ENCODE measurements at regions not wholly inside any gene's neighbourhood (a gene's known extent, or its start where the extent isn't known, plus 50 kb on each side); places are given as distances from the start of the nearest gene placed in this dataset.

DNA sequence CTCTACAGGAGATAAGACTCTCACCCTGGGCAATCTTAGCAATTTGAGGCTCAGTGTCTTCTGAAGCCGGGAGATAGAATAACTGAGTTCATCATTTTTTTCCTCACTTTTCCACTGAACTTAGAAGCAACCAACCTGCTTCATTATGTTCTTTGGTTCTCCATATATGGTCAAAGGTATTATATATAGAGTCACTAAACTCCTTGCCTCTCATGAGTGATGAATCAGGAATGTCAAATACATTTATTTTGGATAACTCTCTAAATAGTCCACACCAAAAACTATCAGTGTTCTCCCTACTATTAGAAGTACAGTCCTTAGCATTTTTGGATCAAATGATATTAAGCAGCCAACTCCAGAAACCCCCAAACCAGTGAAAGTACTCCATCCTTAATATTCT is 421.5 kb upstream of the EPHA5 start:
- no peaks in the 10 kb centered on the region for H3K36me3 ChIP-seq (ENCODE audit: control insufficient read depth, insufficient read depth, low read length)
- no peaks in the 10 kb centered on the region for H3K27me3 ChIP-seq (ENCODE audit: control insufficient read depth, insufficient read depth, low read length)
- no peak overlapping the region for H3K4me3 ChIP-seq (ENCODE audit: low read length)
- DNase-seq = no peak
- H3K27ac ChIP-seq (ENCODE audit: low read length) = no peak overlapping the region
- peaks cover 9% of the 10 kb centered on the region for H3K9me3 ChIP-seq (replicated peaks; ENCODE audit: control insufficient read depth, low read depth, low read length)
- WGBS (ENCODE audit: insufficient coverage) = no CpG with 5 or more reads among the region's 1 CpG
- no peaks in the 10 kb centered on the region for H3K4me1 ChIP-seq (ENCODE audit: control insufficient read depth, insufficient read depth, low read length)

DNA sequence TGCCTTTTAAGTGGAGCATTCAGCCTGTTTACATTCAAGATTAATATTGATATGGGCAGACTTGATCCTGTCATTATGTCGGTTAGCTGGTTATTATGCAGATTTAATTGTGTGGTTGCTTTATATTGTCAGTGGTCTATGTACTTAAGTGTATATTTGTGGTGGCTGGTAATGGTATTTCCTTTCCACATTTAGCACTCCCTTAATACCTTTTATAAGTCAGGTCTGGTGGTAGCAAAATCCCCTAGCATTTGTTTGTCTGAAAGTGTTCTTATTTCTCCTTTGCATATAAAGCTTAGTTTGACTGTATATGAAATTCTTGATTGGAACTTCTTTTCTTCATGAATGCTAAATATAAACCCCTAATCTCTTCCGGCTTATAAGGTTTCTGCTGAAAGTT is 403.7 kb upstream of the EPHA5 start:
- H3K9me3 ChIP-seq (replicated peaks; ENCODE audit: control insufficient read depth, low read depth, low read length) = no peaks in the 10 kb centered on the region
- no CpG with 5 or more reads among the region's 2 CpGs for WGBS (ENCODE audit: insufficient coverage)
- no peaks in the 10 kb centered on the region for H3K4me1 ChIP-seq (ENCODE audit: control insufficient read depth, insufficient read depth, low read length)
- H3K27me3 ChIP-seq (ENCODE audit: control insufficient read depth, insufficient read depth, low read length) = no peaks in the 10 kb centered on the region
- DNase-seq = no peak
- H3K4me3 ChIP-seq (ENCODE audit: low read length) = no peak overlapping the region
- no peaks in the 10 kb centered on the region for H3K36me3 ChIP-seq (ENCODE audit: control insufficient read depth, insufficient read depth, low read length)
- H3K27ac ChIP-seq (ENCODE audit: low read length) = no peak overlapping the region

DNA sequence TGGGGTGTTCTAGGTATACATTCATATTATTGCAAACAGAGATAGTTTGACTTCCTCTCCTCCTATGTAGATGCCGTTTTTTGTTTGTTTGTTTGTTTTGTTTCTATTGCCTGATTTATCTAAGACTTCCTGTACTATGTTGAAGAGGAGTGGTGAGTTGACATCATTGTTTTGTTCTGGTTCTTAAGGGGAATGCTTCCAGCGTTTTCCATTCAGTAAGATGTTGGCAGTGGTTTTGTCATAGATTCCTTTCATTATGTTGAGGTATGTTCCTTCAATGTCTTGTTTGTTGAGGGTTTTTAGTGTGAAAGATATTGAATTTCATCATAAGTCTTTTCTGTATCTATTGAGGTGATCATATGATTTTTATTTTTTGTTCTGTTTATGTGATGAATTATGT is 401.6 kb upstream of the EPHA5 start:
- no peak for DNase-seq
- no peaks in the 10 kb centered on the region for H3K27me3 ChIP-seq (ENCODE audit: control insufficient read depth, insufficient read depth, low read length)
- H3K4me3 ChIP-seq (ENCODE audit: low read length) = no peak overlapping the region
- H3K9me3 ChIP-seq (replicated peaks; ENCODE audit: control insufficient read depth, low read depth, low read length) = no peaks in the 10 kb centered on the region
- H3K27ac ChIP-seq (ENCODE audit: low read length) = no peak overlapping the region
- WGBS (ENCODE audit: insufficient coverage) = 80% methylated on average over 1 of the region's 2 CpGs
- no peaks in the 10 kb centered on the region for H3K4me1 ChIP-seq (ENCODE audit: control insufficient read depth, insufficient read depth, low read length)
- H3K36me3 ChIP-seq (ENCODE audit: control insufficient read depth, insufficient read depth, low read length) = no peaks in the 10 kb centered on the region

DNA sequence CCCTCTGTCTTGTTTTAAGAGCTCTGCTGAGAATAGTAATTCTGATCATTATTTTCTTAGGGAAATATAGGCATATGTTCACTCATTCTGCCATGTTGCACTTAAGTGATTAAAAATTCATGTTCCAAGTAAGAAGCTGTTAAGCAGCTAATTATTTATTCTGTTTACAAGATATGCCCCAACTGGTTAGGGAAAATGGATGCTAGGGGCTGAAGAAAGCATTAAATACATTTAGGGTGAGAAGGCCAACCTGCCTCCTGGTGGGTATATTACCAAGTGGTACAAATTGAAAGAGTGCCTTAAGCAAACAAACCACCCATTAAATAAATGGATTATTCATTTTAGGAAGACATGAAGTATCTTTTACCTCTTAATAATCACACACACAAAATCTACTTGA is 392.6 kb upstream of the EPHA5 start:
- H3K4me3 ChIP-seq (ENCODE audit: low read length) = no peak overlapping the region
- H3K27me3 ChIP-seq (ENCODE audit: control insufficient read depth, insufficient read depth, low read length) = no peaks in the 10 kb centered on the region
- no peaks in the 10 kb centered on the region for H3K9me3 ChIP-seq (replicated peaks; ENCODE audit: control insufficient read depth, low read depth, low read length)
- no peaks in the 10 kb centered on the region for H3K4me1 ChIP-seq (ENCODE audit: control insufficient read depth, insufficient read depth, low read length)
- DNase-seq = no peak
- no peak overlapping the region for H3K27ac ChIP-seq (ENCODE audit: low read length)
- H3K36me3 ChIP-seq (ENCODE audit: control insufficient read depth, insufficient read depth, low read length) = no peaks in the 10 kb centered on the region

DNA sequence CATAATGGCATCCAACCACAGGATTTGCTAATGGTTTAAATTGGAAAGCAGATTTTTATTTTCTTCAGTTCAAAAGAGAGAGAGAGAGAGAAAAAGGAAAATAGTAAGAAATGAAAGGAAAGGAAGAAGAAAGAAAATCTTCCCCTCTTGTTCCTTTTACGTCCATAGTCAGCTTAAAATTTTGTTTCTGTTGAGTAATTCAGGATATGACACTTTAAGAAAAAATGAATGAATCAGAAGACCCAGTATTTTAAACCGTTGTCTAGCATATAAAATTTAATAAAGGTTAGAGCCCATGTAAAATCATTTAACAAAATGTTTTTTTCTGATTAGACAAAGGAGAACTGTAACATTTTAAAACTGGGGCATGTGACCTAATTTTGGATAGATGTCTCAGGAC is 391.8 kb upstream of the EPHA5 start:
- no CpG with 5 or more reads among the region's 2 CpGs for WGBS (ENCODE audit: insufficient coverage)
- DNase-seq = no peak
- no peaks in the 10 kb centered on the region for H3K9me3 ChIP-seq (replicated peaks; ENCODE audit: control insufficient read depth, low read depth, low read length)
- no peaks in the 10 kb centered on the region for H3K27me3 ChIP-seq (ENCODE audit: control insufficient read depth, insufficient read depth, low read length)
- no peaks in the 10 kb centered on the region for H3K36me3 ChIP-seq (ENCODE audit: control insufficient read depth, insufficient read depth, low read length)
- no peaks in the 10 kb centered on the region for H3K4me1 ChIP-seq (ENCODE audit: control insufficient read depth, insufficient read depth, low read length)
- no peak overlapping the region for H3K27ac ChIP-seq (ENCODE audit: low read length)
- no peak overlapping the region for H3K4me3 ChIP-seq (ENCODE audit: low read length)

DNA sequence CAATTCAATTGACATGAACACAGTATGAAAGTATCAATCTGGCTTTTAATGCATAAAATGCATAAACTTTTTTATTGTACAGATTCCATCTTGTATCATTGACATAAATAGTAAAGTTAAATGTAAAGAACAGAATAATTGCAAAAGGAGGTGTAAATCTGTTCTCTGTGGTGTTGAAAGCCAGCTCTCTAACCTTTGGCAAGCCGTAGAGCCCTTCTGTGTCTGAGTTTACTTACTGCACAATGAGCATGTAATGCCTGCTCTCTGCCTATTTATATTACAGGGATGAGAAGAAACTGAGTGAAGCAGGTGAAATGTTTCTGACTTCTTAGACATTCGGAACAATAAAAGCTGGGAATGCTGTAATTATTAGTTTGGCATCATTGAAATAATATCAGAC is 389.3 kb upstream of the EPHA5 start:
- Histone ChIP-seq H3K9me3 (replicated peaks; ENCODE audit: control insufficient read depth, low read depth, low read length) (no peaks in the 10 kb centered on the region), H3K4me1 (ENCODE audit: control insufficient read depth, insufficient read depth, low read length) (no peaks in the 10 kb centered on the region), H3K4me3 (ENCODE audit: low read length) (no peak overlapping the region), H3K27me3 (ENCODE audit: control insufficient read depth, insufficient read depth, low read length) (no peaks in the 10 kb centered on the region), H3K36me3 (ENCODE audit: control insufficient read depth, insufficient read depth, low read length) (no peaks in the 10 kb centered on the region), H3K27ac (ENCODE audit: low read length) (no peak overlapping the region)
- no CpG with 5 or more reads among the region's 2 CpGs for WGBS (ENCODE audit: insufficient coverage)
- DNase-seq = no peak

DNA sequence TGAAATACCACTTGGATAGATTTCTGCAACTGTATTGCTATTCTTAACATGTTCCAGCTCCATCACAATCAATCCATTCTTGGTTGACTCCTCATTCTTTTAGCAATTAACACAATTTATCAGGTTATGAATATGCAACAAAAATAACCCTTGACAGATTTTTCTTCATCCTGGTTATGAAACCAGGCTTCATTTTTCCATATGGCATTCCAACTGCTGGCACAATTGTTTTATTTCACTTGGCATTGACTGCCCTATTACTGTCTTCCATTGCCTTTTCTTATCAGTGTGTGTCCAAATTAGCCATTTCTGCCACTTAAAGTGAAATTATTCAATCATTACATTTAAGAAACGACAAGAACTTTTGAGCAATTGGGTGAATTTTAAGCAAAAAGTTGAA is 388.8 kb upstream of the EPHA5 start:
- no CpG with 5 or more reads among the region's 1 CpG for WGBS (ENCODE audit: insufficient coverage)
- no peaks in the 10 kb centered on the region for H3K4me1 ChIP-seq (ENCODE audit: control insufficient read depth, insufficient read depth, low read length)
- no peak overlapping the region for H3K27ac ChIP-seq (ENCODE audit: low read length)
- DNase-seq = no peak
- H3K9me3 ChIP-seq (replicated peaks; ENCODE audit: control insufficient read depth, low read depth, low read length) = no peaks in the 10 kb centered on the region
- no peaks in the 10 kb centered on the region for H3K36me3 ChIP-seq (ENCODE audit: control insufficient read depth, insufficient read depth, low read length)
- H3K4me3 ChIP-seq (ENCODE audit: low read length) = no peak overlapping the region
- H3K27me3 ChIP-seq (ENCODE audit: control insufficient read depth, insufficient read depth, low read length) = no peaks in the 10 kb centered on the region

DNA sequence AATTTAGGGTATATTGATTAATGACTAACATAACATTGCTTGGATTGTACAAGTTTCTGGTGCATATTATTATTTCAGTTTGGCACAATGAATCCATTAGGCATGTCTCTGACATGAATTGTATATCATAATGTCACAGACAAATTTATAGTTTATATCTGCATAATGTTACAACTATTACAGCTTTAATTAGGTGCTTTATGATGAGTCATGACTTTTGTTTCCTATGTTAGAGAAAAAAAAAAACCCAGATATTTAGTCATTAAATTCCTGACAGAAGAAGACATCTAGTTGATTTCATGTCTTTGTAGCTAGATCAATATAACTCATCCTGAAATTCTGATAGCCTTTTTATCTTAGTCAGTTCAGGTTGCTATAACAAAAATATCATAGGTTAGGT is 385.7 kb upstream of the EPHA5 start:
- Histone ChIP-seq H3K4me1 (ENCODE audit: control insufficient read depth, insufficient read depth, low read length) (no peaks in the 10 kb centered on the region), H3K4me3 (ENCODE audit: low read length) (no peak overlapping the region), H3K9me3 (replicated peaks; ENCODE audit: control insufficient read depth, low read depth, low read length) (no peaks in the 10 kb centered on the region), H3K27me3 (ENCODE audit: control insufficient read depth, insufficient read depth, low read length) (no peaks in the 10 kb centered on the region), H3K27ac (ENCODE audit: low read length) (no peak overlapping the region), H3K36me3 (ENCODE audit: control insufficient read depth, insufficient read depth, low read length) (no peaks in the 10 kb centered on the region)
- DNase-seq = no peak

DNA sequence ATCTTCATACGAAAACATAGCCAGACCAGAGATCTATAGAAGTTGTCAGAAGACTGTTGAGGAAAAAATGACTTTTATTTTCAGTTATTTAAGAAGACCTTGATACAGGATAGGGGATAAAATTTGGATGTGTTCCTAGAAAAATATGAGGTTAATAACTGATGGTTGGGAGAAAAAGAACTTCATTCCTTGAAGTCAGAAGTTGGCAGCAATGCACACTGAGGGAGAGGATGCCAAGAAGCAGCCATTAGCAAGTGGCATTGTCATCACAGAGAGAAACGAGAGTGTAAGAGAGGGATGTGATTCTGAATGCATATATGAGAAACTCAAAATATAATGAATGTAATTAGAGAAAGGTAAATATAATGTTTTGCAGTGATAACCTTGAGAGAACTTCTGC is 382.1 kb upstream of the EPHA5 start:
- no peaks in the 10 kb centered on the region for H3K4me1 ChIP-seq (ENCODE audit: control insufficient read depth, insufficient read depth, low read length)
- 0% methylated on average over 1 of the region's 2 CpGs for WGBS (ENCODE audit: insufficient coverage)
- no peaks in the 10 kb centered on the region for H3K36me3 ChIP-seq (ENCODE audit: control insufficient read depth, insufficient read depth, low read length)
- no peak overlapping the region for H3K4me3 ChIP-seq (ENCODE audit: low read length)
- no peaks in the 10 kb centered on the region for H3K27me3 ChIP-seq (ENCODE audit: control insufficient read depth, insufficient read depth, low read length)
- H3K9me3 ChIP-seq (replicated peaks; ENCODE audit: control insufficient read depth, low read depth, low read length) = no peaks in the 10 kb centered on the region
- no peak for DNase-seq
- no peak overlapping the region for H3K27ac ChIP-seq (ENCODE audit: low read length)

DNA sequence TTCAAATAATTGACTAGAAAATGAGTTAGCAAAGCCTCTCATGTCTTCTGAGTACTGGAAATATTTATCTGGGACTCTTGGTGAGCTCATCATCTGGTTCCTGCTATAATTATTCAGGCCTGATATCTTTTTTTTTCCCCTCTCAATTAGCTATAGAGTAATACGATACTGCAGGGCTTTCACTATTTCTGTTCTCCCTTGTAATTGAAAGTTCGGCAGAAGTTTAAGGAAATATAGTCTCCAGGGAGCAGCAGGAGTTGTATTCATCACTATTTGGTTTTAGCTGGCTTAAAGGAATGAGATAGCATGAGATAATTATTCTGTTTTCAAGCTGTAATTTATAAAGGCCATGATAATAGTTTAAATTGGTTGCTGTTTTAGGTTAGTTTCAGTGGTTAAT is 378.6 kb upstream of the EPHA5 start:
- Histone ChIP-seq H3K36me3 (ENCODE audit: control insufficient read depth, insufficient read depth, low read length) (no peaks in the 10 kb centered on the region), H3K27me3 (ENCODE audit: control insufficient read depth, insufficient read depth, low read length) (no peaks in the 10 kb centered on the region), H3K4me1 (ENCODE audit: control insufficient read depth, insufficient read depth, low read length) (no peaks in the 10 kb centered on the region), H3K27ac (ENCODE audit: low read length) (no peak overlapping the region), H3K9me3 (replicated peaks; ENCODE audit: control insufficient read depth, low read depth, low read length) (no peaks in the 10 kb centered on the region), H3K4me3 (ENCODE audit: low read length) (no peak overlapping the region)
- peak; percentile 21 for DNase-seq
- 17% methylated on average over 1 of the region's 2 CpGs for WGBS (ENCODE audit: insufficient coverage)

DNA sequence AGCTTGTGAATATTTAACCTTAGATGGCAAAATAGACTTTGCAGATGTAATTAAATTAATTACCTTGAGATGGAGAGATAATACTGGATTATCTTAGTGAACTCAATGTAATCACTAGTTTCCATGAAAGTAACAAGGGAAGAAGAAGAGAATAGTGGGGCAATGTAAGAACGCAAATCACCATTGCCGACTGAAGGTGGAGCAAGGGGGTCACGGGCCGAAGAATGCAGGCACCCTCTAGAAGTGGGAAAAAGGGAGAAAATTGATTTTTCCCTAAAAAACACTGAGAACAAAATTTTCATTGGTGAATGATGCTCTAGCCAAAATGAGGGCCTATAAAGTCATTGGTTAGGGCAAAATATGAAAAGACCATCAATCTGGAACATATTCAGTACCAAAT is 375.6 kb upstream of the EPHA5 start:
- H3K4me3 ChIP-seq (ENCODE audit: low read length) = no peak overlapping the region
- H3K4me1 ChIP-seq (ENCODE audit: control insufficient read depth, insufficient read depth, low read length) = no peaks in the 10 kb centered on the region
- no peaks in the 10 kb centered on the region for H3K27me3 ChIP-seq (ENCODE audit: control insufficient read depth, insufficient read depth, low read length)
- H3K27ac ChIP-seq (ENCODE audit: low read length) = no peak overlapping the region
- no peak for DNase-seq
- WGBS (ENCODE audit: insufficient coverage) = 80% methylated on average over 1 of the region's 4 CpGs
- H3K9me3 ChIP-seq (replicated peaks; ENCODE audit: control insufficient read depth, low read depth, low read length) = no peaks in the 10 kb centered on the region
- no peaks in the 10 kb centered on the region for H3K36me3 ChIP-seq (ENCODE audit: control insufficient read depth, insufficient read depth, low read length)

Measured in muscle of leg (tissue), 3 donors.